Mesothelial cell of epicardium (in vitro differentiated cells): ENCODE measurements at regions not wholly inside any gene's neighbourhood (a gene's known extent, or its start where the extent isn't known, plus 50 kb on each side); places are given as distances from the start of the nearest gene placed in this dataset.

Experiments used
- DNase-seq, 2 experiments: peaks; one replicate each; pipeline ENCODE4 v3.0.0; 2021; ENCODE audit warnings: low spot score in 2 of 2; ENCODE audit not compliant: unreplicated experiment in 2 of 2
- H3K27ac Mint-ChIP-seq: 2 replicates; pipeline ENCODE4 v1.8.0; 2021; ENCODE audit warnings: mixed read lengths
- H3K27me3 Mint-ChIP-seq: 2 replicates; pipeline ENCODE4 v1.8.0; 2021; ENCODE audit warnings: low read depth, mixed read lengths
- H3K36me3 Mint-ChIP-seq: 2 replicates; pipeline ENCODE4 v1.8.0; 2021; ENCODE audit warnings: mixed read lengths
- H3K4me1 Mint-ChIP-seq: 2 replicates; pipeline ENCODE4 v1.8.0; 2021; ENCODE audit warnings: mixed read lengths
- H3K4me3 Mint-ChIP-seq: 2 replicates; pipeline ENCODE4 v1.8.0; 2021; ENCODE audit warnings: mild to moderate bottlenecking, moderate library complexity, mixed read lengths
- H3K9me3 Mint-ChIP-seq: 2 replicates; pipeline ENCODE4 v1.8.0; 2021; ENCODE audit warnings: mixed read lengths
- TF ChIP-seq, protein P1 (sequence below): fragments of 200-600 bp; sonication (generic); IDR thresholded peaks from one replicate; pipeline ENCODE4 v1.5.0; 2021; ENCODE audit warnings: antibody characterized with exemption; ENCODE audit not compliant: unreplicated experiment

- Mint-ChIP-seq H3K4me1 (no peaks in the 10 kb centered on the region), H3K9me3 (no peaks in the 10 kb centered on the region), H3K27ac (no peak overlapping the region), H3K27me3 (peaks cover 1% of the 10 kb centered on the region), H3K36me3 (no peaks in the 10 kb centered on the region), H3K4me3 (no peak overlapping the region)
- DNase-seq = no peak
- TF ChIP-seq, protein P1, sequence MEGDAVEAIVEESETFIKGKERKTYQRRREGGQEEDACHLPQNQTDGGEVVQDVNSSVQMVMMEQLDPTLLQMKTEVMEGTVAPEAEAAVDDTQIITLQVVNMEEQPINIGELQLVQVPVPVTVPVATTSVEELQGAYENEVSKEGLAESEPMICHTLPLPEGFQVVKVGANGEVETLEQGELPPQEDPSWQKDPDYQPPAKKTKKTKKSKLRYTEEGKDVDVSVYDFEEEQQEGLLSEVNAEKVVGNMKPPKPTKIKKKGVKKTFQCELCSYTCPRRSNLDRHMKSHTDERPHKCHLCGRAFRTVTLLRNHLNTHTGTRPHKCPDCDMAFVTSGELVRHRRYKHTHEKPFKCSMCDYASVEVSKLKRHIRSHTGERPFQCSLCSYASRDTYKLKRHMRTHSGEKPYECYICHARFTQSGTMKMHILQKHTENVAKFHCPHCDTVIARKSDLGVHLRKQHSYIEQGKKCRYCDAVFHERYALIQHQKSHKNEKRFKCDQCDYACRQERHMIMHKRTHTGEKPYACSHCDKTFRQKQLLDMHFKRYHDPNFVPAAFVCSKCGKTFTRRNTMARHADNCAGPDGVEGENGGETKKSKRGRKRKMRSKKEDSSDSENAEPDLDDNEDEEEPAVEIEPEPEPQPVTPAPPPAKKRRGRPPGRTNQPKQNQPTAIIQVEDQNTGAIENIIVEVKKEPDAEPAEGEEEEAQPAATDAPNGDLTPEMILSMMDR = no peak
These were observed 148.7 kb downstream of the OSR1 start for GRCh38 chr2:19209575-19210341.

GRCh38 chr2:19208479-19209199, 149.8 kb downstream of the OSR1 start:
- TF ChIP-seq, protein P1 = no peak
- H3K9me3 Mint-ChIP-seq = no peaks in the 10 kb centered on the region
- H3K27me3 Mint-ChIP-seq = peaks cover 1% of the 10 kb centered on the region
- no peak overlapping the region for H3K27ac Mint-ChIP-seq
- H3K36me3 Mint-ChIP-seq = no peaks in the 10 kb centered on the region
- no peak for DNase-seq
- no peaks in the 10 kb centered on the region for H3K4me1 Mint-ChIP-seq
- H3K4me3 Mint-ChIP-seq = no peak overlapping the region

- Mint-ChIP-seq H3K9me3 (no peaks in the 10 kb centered on the region), H3K4me1 (no peaks in the 10 kb centered on the region), H3K27ac (no peak overlapping the region), H3K4me3 (no peak overlapping the region), H3K36me3 (no peaks in the 10 kb centered on the region), H3K27me3 (no peaks in the 10 kb centered on the region)
- TF ChIP-seq, protein P1 = no peak
- DNase-seq = no peak
These were observed 151.0 kb downstream of the OSR1 start for GRCh38 chr2:19207452-19207851.

GRCh38 chr2:19205983-19206533, 152.4 kb downstream of the OSR1 start:
- Mint-ChIP-seq H3K27ac (no peak overlapping the region), H3K4me1 (no peaks in the 10 kb centered on the region), H3K27me3 (no peaks in the 10 kb centered on the region), H3K9me3 (no peaks in the 10 kb centered on the region), H3K4me3 (no peak overlapping the region), H3K36me3 (no peaks in the 10 kb centered on the region)
- no peak for DNase-seq
- TF ChIP-seq, protein P1 = no peak

- Mint-ChIP-seq H3K36me3 (no peaks in the 10 kb centered on the region), H3K4me1 (no peaks in the 10 kb centered on the region), H3K27ac (no peak overlapping the region), H3K4me3 (no peak overlapping the region), H3K9me3 (no peaks in the 10 kb centered on the region), H3K27me3 (no peaks in the 10 kb centered on the region)
- TF ChIP-seq, protein P1 = no peak
- no peak for DNase-seq
These were observed 154.6 kb downstream of the OSR1 start for GRCh38 chr2:19203866-19204265.
